ENCODE measurements at regions not wholly inside any gene's neighbourhood (a gene's known extent, or its start where the extent isn't known, plus 50 kb on each side); places are given as distances from the start of the nearest gene placed in this dataset.

- Histone ChIP-seq H3K4me3 (ENCODE audit: control insufficient read depth in 2 of 3, extremely low read depth in 1 of 3, insufficient read depth in 2 of 3, low read depth in 1 of 3, low read length in 3 of 3) (no peak overlapping the region), H2AFZ (ENCODE audit: control insufficient read depth, low read length) (no peak overlapping the region), H3K9me3 (ENCODE audit: control insufficient read depth, low read depth, low read length) (no peaks in the 10 kb centered on the region), H3K4me1 (ENCODE audit: control insufficient read depth, extremely low read depth, insufficient read depth, low read length) (no peaks in the 10 kb centered on the region), H3K36me3 (ENCODE audit: control insufficient read depth in 2 of 2, extremely low read depth in 1 of 2, insufficient read depth in 2 of 2, low read length in 2 of 2) (no peaks in the 10 kb centered on the region), H3K27me3 (ENCODE audit: control insufficient read depth, extremely low read depth, insufficient read depth, low read length) (no peaks in the 10 kb centered on the region), H3K79me2 (ENCODE audit: control insufficient read depth, insufficient read depth, low read length) (no peaks in the 10 kb centered on the region), H3K9ac (ENCODE audit: control insufficient read depth, extremely low read depth, insufficient read depth, low read length) (no peak overlapping the region), H3K9me1 (ENCODE audit: control insufficient read depth, extremely low read depth, insufficient read depth, low read length) (no peaks in the 10 kb centered on the region), H3K4me2 (ENCODE audit: control insufficient read depth, extremely low read depth, insufficient read depth, low read depth, low read length) (no peak overlapping the region), H3K27ac (ENCODE audit: control insufficient read depth, insufficient read depth, low read length) (no peak overlapping the region), H4K20me1 (ENCODE audit: control insufficient read depth, extremely low read depth, insufficient read depth, low read length) (no peaks in the 10 kb centered on the region)
- no peak for FAIRE-seq
- no peak for TF ChIP-seq EZH2 (IDR thresholded peaks at IDR 0.05; ENCODE audit: low read length)
- no peak for TF ChIP-seq CTCF (optimal IDR thresholded peaks at IDR 0.05 in 1 of 3, IDR thresholded peaks at IDR 0.05 in 1 of 3, conservative IDR thresholded peaks at IDR 0.05 in 1 of 3; ENCODE audit: extremely low read depth in 1 of 3, insufficient read depth in 2 of 3, low read length in 3 of 3)
- DNase-seq (ENCODE audit: low read depth, low spot score), result no peak
- dilution Hi-C loops (cut with MboI; ENCODE audit: extremely low pct_ligation_motif_present, low sequenced_read_pairs), result no loop called here
These were observed 315.8 kb downstream of the CASP12 start for GRCh38 chr11:104582431-104582830.

GRCh38 chr11:104581246-104581980 lies 316.8 kb downstream of the CASP12 start:
- Histone ChIP-seq H4K20me1 (ENCODE audit: control insufficient read depth, extremely low read depth, insufficient read depth, low read length) (no peaks in the 10 kb centered on the region), H3K27ac (ENCODE audit: control insufficient read depth, insufficient read depth, low read length) (no peak overlapping the region), H3K9me1 (ENCODE audit: control insufficient read depth, extremely low read depth, insufficient read depth, low read length) (no peaks in the 10 kb centered on the region), H3K36me3 (ENCODE audit: control insufficient read depth in 2 of 2, extremely low read depth in 1 of 2, insufficient read depth in 2 of 2, low read length in 2 of 2) (no peaks in the 10 kb centered on the region), H3K27me3 (ENCODE audit: control insufficient read depth, extremely low read depth, insufficient read depth, low read length) (no peaks in the 10 kb centered on the region), H3K4me2 (ENCODE audit: control insufficient read depth, extremely low read depth, insufficient read depth, low read depth, low read length) (no peak overlapping the region), H3K4me1 (ENCODE audit: control insufficient read depth, extremely low read depth, insufficient read depth, low read length) (no peaks in the 10 kb centered on the region), H3K4me3 (ENCODE audit: control insufficient read depth in 2 of 3, extremely low read depth in 1 of 3, insufficient read depth in 2 of 3, low read depth in 1 of 3, low read length in 3 of 3) (no peak overlapping the region), H3K9me3 (ENCODE audit: control insufficient read depth, low read depth, low read length) (no peaks in the 10 kb centered on the region), H3K79me2 (ENCODE audit: control insufficient read depth, insufficient read depth, low read length) (no peaks in the 10 kb centered on the region), H3K9ac (ENCODE audit: control insufficient read depth, extremely low read depth, insufficient read depth, low read length) (no peak overlapping the region), H2AFZ (ENCODE audit: control insufficient read depth, low read length) (no peak overlapping the region)
- DNase-seq (ENCODE audit: low read depth, low spot score), result no peak
- FAIRE-seq, result no peak
- dilution Hi-C loops (cut with MboI; ENCODE audit: extremely low pct_ligation_motif_present, low sequenced_read_pairs), result no loop called here
- TF ChIP-seq CTCF (optimal IDR thresholded peaks at IDR 0.05 in 1 of 3, IDR thresholded peaks at IDR 0.05 in 1 of 3, conservative IDR thresholded peaks at IDR 0.05 in 1 of 3; ENCODE audit: extremely low read depth in 1 of 3, insufficient read depth in 2 of 3, low read length in 3 of 3), result no peak
- no peak for TF ChIP-seq EZH2 (IDR thresholded peaks at IDR 0.05; ENCODE audit: low read length)
